IMR-90 (cell line): ENCODE measurements at regions not wholly inside any gene's neighbourhood (a gene's known extent, or its start where the extent isn't known, plus 50 kb on each side); places are given as distances from the start of the nearest gene placed in this dataset.

Experiments used
- ATAC-seq: fragments of 200-7000 bp; cut with Tn5 transposase; 2 replicates; pipeline ENCODE4 v1.9.1; 2020; ENCODE audit warnings: low read depth, mild to moderate bottlenecking, moderate library complexity
- BruUV-seq: library from RNA; stranded (reverse); fragments of 400-500 nt; replicated peaks from 2 replicates; lab custom pipeline; 2021; lab: Mats Ljungman, UMichigan
- CTCF ChIA-PET: fragments of 300-600 bp; formaldehyde crosslinking; extraction: SDS; loops from one replicate; lab custom pipeline; 2021; ENCODE audit warnings: antibody characterized with exemption; lab: Yijun Ruan, JAX
- POLR2A ChIA-PET: fragments of 300-600 bp; sonication (Branson Sonifier 250); formaldehyde crosslinking; loops from one replicate; lab custom pipeline; 2022; ENCODE audit warnings: antibody characterized with exemption; ENCODE audit not compliant: unreplicated experiment; lab: Charles Lee
- DNase-seq: peaks from one replicate; pipeline ENCODE4 v3.0.0; 2013
- H2AFZ ChIP-seq: replicated peaks from 2 replicates; pipeline ENCODE3; 2013; ENCODE audit warnings: low read length, mild to moderate bottlenecking; ENCODE audit not compliant: poor library complexity
- H2AK5ac ChIP-seq: 2 replicates; pipeline ENCODE4 v1.6.1; 2013; ENCODE audit warnings: low read depth, low read length, inconsistent platforms
- H2AK9ac ChIP-seq: replicated peaks from 2 replicates; pipeline ENCODE3; 2013; ENCODE audit warnings: mild to moderate bottlenecking, low read depth, low read length, moderate library complexity; ENCODE audit not compliant: poor library complexity
- H2BK120ac ChIP-seq: 2 replicates; pipeline ENCODE4 v1.6.1; 2013; ENCODE audit warnings: low read depth, low read length, inconsistent platforms
- H2BK15ac ChIP-seq: 3 replicates; pipeline ENCODE4 v1.6.1; 2013; ENCODE audit warnings: low read depth, low read length, inconsistent platforms
- H2BK20ac ChIP-seq: 2 replicates; pipeline ENCODE4 v1.6.1; 2013; ENCODE audit warnings: low read depth, mild to moderate bottlenecking, inconsistent platforms, low read length, moderate library complexity
- H2BK5ac ChIP-seq: 2 replicates; pipeline ENCODE4 v1.6.1; 2013; ENCODE audit warnings: mild to moderate bottlenecking, low read depth, low read length, inconsistent platforms; ENCODE audit not compliant: poor library complexity, severe bottlenecking
- H3K14ac ChIP-seq: replicated peaks from 2 replicates; pipeline ENCODE4 v1.6.1; 2013; ENCODE audit warnings: low read depth, low read length, inconsistent platforms
- H3K18ac ChIP-seq: 2 replicates; pipeline ENCODE4 v1.6.1; 2013; ENCODE audit warnings: low read depth, low read length, control low read depth
- H3K23ac ChIP-seq: 2 replicates; pipeline ENCODE4 v1.6.1; 2013; ENCODE audit warnings: low read depth, low read length, inconsistent platforms
- H3K27ac ChIP-seq: 2 replicates; pipeline ENCODE4 v1.5.1; 2013; ENCODE audit warnings: mild to moderate bottlenecking, control low read depth, low read length; ENCODE audit not compliant: insufficient read depth
- H3K27me3 ChIP-seq: 2 replicates; pipeline ENCODE4 v1.6.1; 2013; ENCODE audit warnings: low read length; ENCODE audit not compliant: control insufficient read depth, insufficient read depth
- H3K36me3 ChIP-seq: 2 replicates; pipeline ENCODE4 v1.6.1; 2013; ENCODE audit warnings: low read length, mixed read lengths; ENCODE audit not compliant: control insufficient read depth, insufficient read depth
- H3K4ac ChIP-seq: 2 replicates; pipeline ENCODE4 v1.6.1; 2013; ENCODE audit warnings: low read depth, low read length, inconsistent platforms
- H3K4me1 ChIP-seq: 2 replicates; pipeline ENCODE4 v1.6.1; 2013; ENCODE audit warnings: low read length, mixed read lengths; ENCODE audit not compliant: control insufficient read depth, insufficient read depth
- H3K4me2 ChIP-seq: 2 replicates; pipeline ENCODE4 v1.6.1; 2013; ENCODE audit warnings: low read depth, mild to moderate bottlenecking, control low read depth, low read length, moderate library complexity
- H3K4me3 ChIP-seq: 2 replicates; pipeline ENCODE4 v1.5.1; 2013; ENCODE audit warnings: low read depth, mild to moderate bottlenecking, control low read depth, low read length, moderate library complexity; ENCODE audit not compliant: insufficient read depth
- H3K56ac ChIP-seq: 2 replicates; pipeline ENCODE4 v1.6.1; 2013; ENCODE audit warnings: low read length, inconsistent platforms; ENCODE audit not compliant: insufficient read depth; ENCODE audit errors: extremely low read depth
- H3K79me1 ChIP-seq, 2 experiments: 2 replicates each; pipeline ENCODE4 v1.6.1; 2013; ENCODE audit warnings: low read length in 2 of 2, inconsistent platforms in 1 of 2, low read depth in 1 of 2
- H3K9ac ChIP-seq: 2 replicates; pipeline ENCODE4 v1.6.1; 2013; ENCODE audit warnings: low read depth, low read length, control low read depth
- H3K9me1 ChIP-seq: 2 replicates; pipeline ENCODE4 v1.6.1; 2013; ENCODE audit warnings: low read length, inconsistent platforms; ENCODE audit not compliant: insufficient read depth
- H3K9me3 ChIP-seq: 2 replicates; pipeline ENCODE4 v1.6.1; 2013; ENCODE audit warnings: low read length; ENCODE audit not compliant: control insufficient read depth, insufficient read depth
- H4K20me1 ChIP-seq: 2 replicates; pipeline ENCODE4 v1.6.1; 2013; ENCODE audit warnings: low read length, inconsistent platforms; ENCODE audit not compliant: insufficient read depth
- H4K5ac ChIP-seq: 2 replicates; pipeline ENCODE4 v1.6.1; 2013; ENCODE audit warnings: mild to moderate bottlenecking, low read depth, low read length, control low read depth
- H4K8ac ChIP-seq, 2 experiments: 2 replicates each; pipeline ENCODE4 v1.6.1; 2013; ENCODE audit warnings: low read depth in 2 of 2, low read length in 2 of 2, control low read depth in 1 of 2, inconsistent platforms in 1 of 2
- H4K91ac ChIP-seq: 2 replicates; pipeline ENCODE4 v1.6.1; 2013; ENCODE audit warnings: low read depth, low read length, inconsistent platforms; ENCODE audit not compliant: insufficient read depth
- BHLHE40 ChIP-seq: fragments of 150-350 bp; IDR thresholded peaks from 2 replicates; pipeline ENCODE4 v1.6.1; 2016; ENCODE audit warnings: mild to moderate bottlenecking, low read depth, low read length
- CEBPB ChIP-seq: IDR thresholded peaks from 2 replicates; pipeline ENCODE4 v1.6.1; 2012; ENCODE audit warnings: low read depth, low read length, improper control_type of control experiment
- CHD1 ChIP-seq: IDR thresholded peaks from 2 replicates; pipeline ENCODE4 v1.6.1; 2012; ENCODE audit warnings: low read depth, low read length, improper control_type of control experiment
- FOS ChIP-seq: fragments of 150-350 bp; IDR thresholded peaks from 2 replicates; pipeline ENCODE4 v1.6.1; 2016; ENCODE audit warnings: low read depth, low read length
- MAFK ChIP-seq: IDR thresholded peaks from 2 replicates; pipeline ENCODE4 v1.6.1; 2012; ENCODE audit warnings: low read depth, low read length, improper control_type of control experiment
- MAZ ChIP-seq: IDR thresholded peaks from 2 replicates; pipeline ENCODE4 v1.6.1; 2012; ENCODE audit warnings: low read depth, mild to moderate bottlenecking, low read length, improper control_type of control experiment, moderate library complexity, borderline replicate concordance
- MXI1 ChIP-seq: IDR thresholded peaks from 2 replicates; pipeline ENCODE4 v1.6.1; 2012; ENCODE audit warnings: low read depth, mild to moderate bottlenecking, low read length, moderate library complexity, borderline replicate concordance
- NFE2L2 ChIP-seq: fragments of 150-350 bp; IDR thresholded peaks from 2 replicates; pipeline ENCODE4 v1.6.1; 2016; ENCODE audit warnings: low read depth, mild to moderate bottlenecking, low read length
- POLR2A ChIP-seq: IDR thresholded peaks from 2 replicates; pipeline ENCODE4 v1.6.1; 2012; ENCODE audit warnings: mild to moderate bottlenecking, low read depth, low read length
- RAD21 ChIP-seq: IDR thresholded peaks from 2 replicates; pipeline ENCODE4 v1.6.1; 2012; ENCODE audit warnings: low read length, improper control_type of control experiment
- RCOR1 ChIP-seq: IDR thresholded peaks from 2 replicates; pipeline ENCODE4 v1.6.1; 2012; ENCODE audit warnings: mild to moderate bottlenecking, low read length, improper control_type of control experiment; ENCODE audit not compliant: insufficient replicate concordance
- RFX5 ChIP-seq: IDR thresholded peaks from 2 replicates; pipeline ENCODE4 v1.8.0; 2012; ENCODE audit warnings: low read depth, mild to moderate bottlenecking, low read length, moderate library complexity
- SMC3 ChIP-seq: fragments of 150-350 bp; IDR thresholded peaks from 2 replicates; pipeline ENCODE4 v1.6.1; 2016; ENCODE audit warnings: low read depth, mild to moderate bottlenecking, antibody characterized with exemption, low read length, moderate library complexity
- WGBS, 2 experiments: methylation state at CpG; one replicate each; pipeline versions ENCODE4 v1.1.5 to v1.1.7; 2013; ENCODE audit warnings: missing lambda C conversion rate in 2 of 2; ENCODE audit not compliant: insufficient read length in 1 of 2; ENCODE audit errors: extremely low coverage in 2 of 2; 5-methylcytosine and 5-hydroxymethylcytosine counted together
- dilution Hi-C: fragments of 300-500 bp; cut with HindIII; formaldehyde crosslinking; loops from one replicate; pipeline ENCODE4 v1.14.3; 2018; ENCODE audit warnings: low sequenced_read_pairs; ENCODE audit not compliant: unreplicated experiment
- in situ Hi-C: fragments of 300-500 bp; cut with MboI; formaldehyde crosslinking; loops from 3 replicates; pipeline ENCODE4 v1.14.3; 2019; ENCODE audit warnings: low sequenced_read_pairs, inconsistent platforms, mixed read lengths
- intact Hi-C: fragments of 100-400 bp; cut with micrococcal nuclease; formaldehyde crosslinking; loops from 2 replicates; pipeline ENCODE4 v1.10.0; 2022
- TF ChIP-seq, protein P1 (sequence below): conservative IDR thresholded peaks from 2 replicates; pipeline ENCODE4 v1.5.1; 2012; ENCODE audit warnings: mild to moderate bottlenecking, low read depth, low read length, improper control_type of control experiment
- TF ChIP-seq, protein P2 (sequence below): fragments of 150-350 bp; IDR thresholded peaks from 2 replicates; pipeline ENCODE4 v1.6.1; 2017; ENCODE audit warnings: mild to moderate bottlenecking, antibody characterized with exemption, low read length, low read depth
- TF ChIP-seq, protein P3 (sequence below): fragments of 150-350 bp; IDR thresholded peaks from 2 replicates; pipeline ENCODE4 v1.6.1; 2016; ENCODE audit warnings: low read depth, mild to moderate bottlenecking, low read length, moderate library complexity, borderline replicate concordance

DNA sequence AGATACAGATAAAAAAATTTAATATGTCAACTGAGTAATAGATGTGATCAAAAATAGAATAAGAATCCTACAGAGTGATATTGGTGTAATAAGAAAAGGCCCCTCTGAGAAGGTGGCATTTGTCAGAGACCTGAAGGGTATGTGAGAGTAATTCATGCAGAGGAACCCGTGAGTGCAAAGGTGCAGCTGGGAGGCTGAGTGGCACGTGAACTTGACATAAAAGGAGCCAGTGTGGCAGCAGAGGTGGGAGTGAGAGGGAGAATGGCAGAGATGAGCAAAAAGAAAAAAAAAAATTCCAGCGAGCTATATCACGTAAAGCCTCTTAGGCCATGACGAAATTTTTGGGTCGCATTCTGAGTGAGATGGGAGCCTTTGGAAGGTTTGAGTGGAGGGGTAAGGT is 588.9 kb downstream of the KCTD12 start:
- Histone ChIP-seq H3K56ac (no peak overlapping the region), H3K9me3 (no peaks in the 10 kb centered on the region), H3K9ac (no peak overlapping the region), H3K14ac (no peak overlapping the region), H2BK20ac (no peak overlapping the region), H4K5ac (no peak overlapping the region), H2BK5ac (no peak overlapping the region), H2AFZ (no peak overlapping the region), H3K79me1 (no peaks in the 10 kb centered on the region), H4K20me1 (no peaks in the 10 kb centered on the region), H3K4me2 (no peak overlapping the region), H2BK15ac (no peak overlapping the region), H2AK9ac (no peak overlapping the region), H4K91ac (no peak overlapping the region), H3K4me3 (no peak overlapping the region), H3K27ac (no peak overlapping the region), H3K18ac (no peak overlapping the region), H4K8ac (no peak overlapping the region), H3K9me1 (no peaks in the 10 kb centered on the region), H3K4ac (no peak overlapping the region), H3K4me1 (no peaks in the 10 kb centered on the region), H3K27me3 (0 out of 2 replicates have a peak, but pooled peaks cover 1% of the 10 kb centered on the region), H2AK5ac (no peak overlapping the region), H3K23ac (no peak overlapping the region), H3K36me3 (no peaks in the 10 kb centered on the region), H2BK120ac (no peak overlapping the region)
- in situ Hi-C loops, result no loop called here
- ATAC-seq (no peak), DNase-seq (no peak)
- intact Hi-C loops, result no loop called here
- dilution Hi-C loops, result no loop called here
- 91% methylated on average over 4 of the region's 6 CpGs; no CpG with 5 or more reads in 1 of the 2 experiments for WGBS, 2 experiments
- BruUV-seq, result no TSS peak
- POLR2A ChIA-PET, result no interaction called here
- TF ChIP-seq, protein P1, sequence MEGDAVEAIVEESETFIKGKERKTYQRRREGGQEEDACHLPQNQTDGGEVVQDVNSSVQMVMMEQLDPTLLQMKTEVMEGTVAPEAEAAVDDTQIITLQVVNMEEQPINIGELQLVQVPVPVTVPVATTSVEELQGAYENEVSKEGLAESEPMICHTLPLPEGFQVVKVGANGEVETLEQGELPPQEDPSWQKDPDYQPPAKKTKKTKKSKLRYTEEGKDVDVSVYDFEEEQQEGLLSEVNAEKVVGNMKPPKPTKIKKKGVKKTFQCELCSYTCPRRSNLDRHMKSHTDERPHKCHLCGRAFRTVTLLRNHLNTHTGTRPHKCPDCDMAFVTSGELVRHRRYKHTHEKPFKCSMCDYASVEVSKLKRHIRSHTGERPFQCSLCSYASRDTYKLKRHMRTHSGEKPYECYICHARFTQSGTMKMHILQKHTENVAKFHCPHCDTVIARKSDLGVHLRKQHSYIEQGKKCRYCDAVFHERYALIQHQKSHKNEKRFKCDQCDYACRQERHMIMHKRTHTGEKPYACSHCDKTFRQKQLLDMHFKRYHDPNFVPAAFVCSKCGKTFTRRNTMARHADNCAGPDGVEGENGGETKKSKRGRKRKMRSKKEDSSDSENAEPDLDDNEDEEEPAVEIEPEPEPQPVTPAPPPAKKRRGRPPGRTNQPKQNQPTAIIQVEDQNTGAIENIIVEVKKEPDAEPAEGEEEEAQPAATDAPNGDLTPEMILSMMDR, result no peak
- no peak for TF ChIP-seq CHD1
- TF ChIP-seq POLR2A, result no peak
- no peak for TF ChIP-seq MAZ
- TF ChIP-seq RAD21, result no peak
- TF ChIP-seq MXI1, result no peak
- no peak for TF ChIP-seq SMC3
- TF ChIP-seq RCOR1, result no peak
- TF ChIP-seq NFE2L2, result no peak
- TF ChIP-seq BHLHE40, result no peak
- no peak for TF ChIP-seq CEBPB
- TF ChIP-seq, protein P2, sequence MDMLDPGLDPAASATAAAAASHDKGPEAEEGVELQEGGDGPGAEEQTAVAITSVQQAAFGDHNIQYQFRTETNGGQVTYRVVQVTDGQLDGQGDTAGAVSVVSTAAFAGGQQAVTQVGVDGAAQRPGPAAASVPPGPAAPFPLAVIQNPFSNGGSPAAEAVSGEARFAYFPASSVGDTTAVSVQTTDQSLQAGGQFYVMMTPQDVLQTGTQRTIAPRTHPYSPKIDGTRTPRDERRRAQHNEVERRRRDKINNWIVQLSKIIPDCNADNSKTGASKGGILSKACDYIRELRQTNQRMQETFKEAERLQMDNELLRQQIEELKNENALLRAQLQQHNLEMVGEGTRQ, result no peak
- TF ChIP-seq RFX5, result no peak
- no peak for TF ChIP-seq FOS
- TF ChIP-seq, protein P3, sequence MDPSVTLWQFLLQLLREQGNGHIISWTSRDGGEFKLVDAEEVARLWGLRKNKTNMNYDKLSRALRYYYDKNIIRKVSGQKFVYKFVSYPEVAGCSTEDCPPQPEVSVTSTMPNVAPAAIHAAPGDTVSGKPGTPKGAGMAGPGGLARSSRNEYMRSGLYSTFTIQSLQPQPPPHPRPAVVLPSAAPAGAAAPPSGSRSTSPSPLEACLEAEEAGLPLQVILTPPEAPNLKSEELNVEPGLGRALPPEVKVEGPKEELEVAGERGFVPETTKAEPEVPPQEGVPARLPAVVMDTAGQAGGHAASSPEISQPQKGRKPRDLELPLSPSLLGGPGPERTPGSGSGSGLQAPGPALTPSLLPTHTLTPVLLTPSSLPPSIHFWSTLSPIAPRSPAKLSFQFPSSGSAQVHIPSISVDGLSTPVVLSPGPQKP, result no peak
- TF ChIP-seq MAFK, result no peak
- CTCF ChIA-PET, result interaction anchor here (0.7 kb wide), 1 partner anchor 123 kb away, joined by 3 read pairs; no protein-coding TSS in a partner anchor
